Stimulated activated CD8-positive, alpha-beta memory T cell treated with anti-CD3 and anti-CD28 coated beads, Interleukin-7, amount 100 ng/mL, for 4 hours (primary cell): ENCODE measurements at regions not wholly inside any gene's neighbourhood (a gene's known extent, or its start where the extent isn't known, plus 50 kb on each side); places are given as distances from the start of the nearest gene placed in this dataset.

Experiments
- DNase-seq, 2 donors: peaks; one replicate each; pipeline ENCODE4 v3.0.0-alpha.2; 2020; ENCODE audit warnings: low read depth in 2 of 2

- no peak for DNase-seq
These were observed 400.2 kb upstream of the NPVF start for GRCh38 chr7:25628446-25628845.

- DNase-seq: no peak
These were observed 404.3 kb upstream of the NPVF start for GRCh38 chr7:25632616-25633015.

GRCh38 chr7:25633426-25634036 lies 405.2 kb upstream of the NPVF start:
- no peak for DNase-seq

GRCh38 chr7:25636168-25636567 lies 407.9 kb upstream of the NPVF start:
- no peak for DNase-seq

- no peak for DNase-seq
These were observed 408.6 kb upstream of the NPVF start for GRCh38 chr7:25636871-25637283.

GRCh38 chr7:25638068-25638467 lies 409.8 kb upstream of the NPVF start:
- no peak for DNase-seq

GRCh38 chr7:25638590-25639244 lies 410.4 kb upstream of the NPVF start:
- no peak for DNase-seq

- DNase-seq: no peak
These were observed 414.6 kb upstream of the NPVF start for GRCh38 chr7:25642849-25643248.

- DNase-seq: no peak
These were observed 415.0 kb upstream of the NPVF start for GRCh38 chr7:25643286-25643685.

GRCh38 chr7:25643770-25644394 lies 415.6 kb upstream of the NPVF start:
- DNase-seq: no peak

GRCh38 chr7:25646726-25647413 lies 418.6 kb upstream of the NPVF start:
- no peak for DNase-seq

GRCh38 chr7:25647872-25648271 lies 419.6 kb upstream of the NPVF start:
- DNase-seq: no peak

- no peak for DNase-seq
These were observed 424.1 kb upstream of the NPVF start for GRCh38 chr7:25652366-25652765.

- no peak for DNase-seq
These were observed 425.1 kb upstream of the NPVF start for GRCh38 chr7:25653384-25653783.

- DNase-seq: no peak
These were observed 427.8 kb upstream of the NPVF start for GRCh38 chr7:25656071-25656470.

- DNase-seq: no peak
These were observed 428.3 kb upstream of the NPVF start for GRCh38 chr7:25656581-25657026.

- DNase-seq: no peak
These were observed 430.1 kb upstream of the NPVF start for GRCh38 chr7:25658375-25658774.

- DNase-seq: no peak
These were observed 431.6 kb upstream of the NPVF start for GRCh38 chr7:25659841-25660240.

- no peak for DNase-seq
These were observed 434.8 kb upstream of the NPVF start for GRCh38 chr7:25662841-25663800.

- no peak for DNase-seq
These were observed 435.6 kb upstream of the NPVF start for GRCh38 chr7:25663877-25664276.

- DNase-seq: no peak
These were observed 436.3 kb upstream of the NPVF start for GRCh38 chr7:25664593-25664992.

- no peak for DNase-seq
These were observed 437.1 kb upstream of the NPVF start for GRCh38 chr7:25665374-25665773.
